Daoy (cell line): ENCODE measurements at regions not wholly inside any gene's neighbourhood (a gene's known extent, or its start where the extent isn't known, plus 50 kb on each side); places are given as distances from the start of the nearest gene placed in this dataset.
A peak's percentile ranks its signal among the peaks of the same experiment; 100 is the strongest.

ENCODE experiments used
- DNase-seq: peaks from one replicate; pipeline ENCODE4 v3.0.0-alpha.2; 2015; ENCODE audit warnings: low read depth

- DNase-seq, result peak; percentile 13
These were observed 415.7 kb upstream of the ROBO2 start for GRCh38 chr3:76624164-76624563.

DNA sequence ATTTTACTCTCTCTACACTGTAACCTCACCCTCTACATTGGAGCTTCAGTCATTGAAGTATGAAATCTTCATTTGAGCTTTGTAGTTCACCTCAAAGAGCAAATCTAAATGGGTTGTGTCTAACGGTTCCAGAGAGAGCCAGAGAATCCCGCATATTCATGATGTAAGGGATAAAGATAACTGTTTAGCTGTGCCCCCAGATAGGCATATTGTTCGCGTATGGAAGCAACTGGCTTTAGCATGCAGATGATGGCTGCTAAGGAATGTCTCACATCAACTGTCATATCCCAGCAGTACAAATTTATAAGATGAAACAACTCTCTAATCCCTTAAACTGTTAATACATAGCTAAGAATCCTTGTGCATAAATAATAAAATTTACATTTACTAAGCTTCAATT is 412.7 kb upstream of the ROBO2 start:
- DNase-seq, result no peak

DNA sequence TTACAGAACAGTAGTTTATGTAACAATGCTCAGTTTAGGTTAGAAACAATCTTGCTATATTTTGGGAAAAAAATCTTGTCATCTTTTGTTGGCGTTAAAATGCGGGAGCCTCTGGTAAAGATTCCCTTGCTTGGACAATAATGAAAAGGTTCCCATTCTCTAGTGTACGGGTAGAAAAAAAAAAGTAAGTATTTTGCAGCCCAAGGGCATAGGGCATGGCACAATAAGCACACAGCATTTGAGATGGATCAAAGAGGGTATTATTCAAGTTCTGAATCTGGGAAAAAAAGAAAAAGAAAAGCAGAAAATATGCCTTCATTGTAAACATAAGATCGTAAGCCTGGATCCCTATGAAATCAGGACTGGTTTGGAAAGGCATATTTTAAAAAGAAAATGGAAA is 408.6 kb upstream of the ROBO2 start:
- DNase-seq, result no peak

DNA sequence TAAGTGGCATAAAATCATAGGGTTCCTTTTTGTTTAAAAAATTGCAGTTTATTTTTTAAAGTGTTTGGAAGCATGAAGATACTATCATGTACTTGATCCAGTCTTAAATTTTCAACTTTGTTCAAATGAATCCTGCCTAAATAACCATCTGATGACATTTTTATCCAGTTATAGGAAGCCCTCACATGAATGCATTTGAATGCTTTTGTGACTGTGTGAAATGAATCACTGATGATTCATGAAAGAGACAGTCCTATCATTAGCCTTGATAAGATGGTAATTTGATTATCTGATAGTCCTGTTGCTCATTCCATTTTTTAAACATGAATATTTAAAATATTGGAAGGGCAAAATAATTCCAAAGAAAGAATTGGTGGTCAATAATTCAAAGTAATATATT is 401.9 kb upstream of the ROBO2 start:
- DNase-seq, result no peak

- no peak for DNase-seq
These were observed 396.1 kb upstream of the ROBO2 start for GRCh38 chr3:76643623-76644304.

DNA sequence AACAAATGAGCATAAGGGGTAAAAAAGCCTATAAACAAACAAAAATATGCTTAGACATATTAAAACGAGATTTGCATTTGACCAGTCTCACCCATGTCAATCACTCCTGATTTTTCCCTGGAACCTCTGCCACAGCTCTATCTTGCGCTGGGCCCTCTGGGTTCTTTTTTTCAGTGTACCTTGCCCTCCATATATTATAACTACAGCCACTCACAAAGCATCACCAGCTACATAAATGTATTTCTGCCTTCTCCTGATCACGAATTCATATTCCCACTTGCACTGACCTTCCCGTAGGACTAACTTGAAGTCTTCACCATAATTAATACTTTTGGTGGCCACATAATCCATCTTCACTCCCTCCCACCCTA is 395.6 kb upstream of the ROBO2 start:
- DNase-seq, result no peak

DNA sequence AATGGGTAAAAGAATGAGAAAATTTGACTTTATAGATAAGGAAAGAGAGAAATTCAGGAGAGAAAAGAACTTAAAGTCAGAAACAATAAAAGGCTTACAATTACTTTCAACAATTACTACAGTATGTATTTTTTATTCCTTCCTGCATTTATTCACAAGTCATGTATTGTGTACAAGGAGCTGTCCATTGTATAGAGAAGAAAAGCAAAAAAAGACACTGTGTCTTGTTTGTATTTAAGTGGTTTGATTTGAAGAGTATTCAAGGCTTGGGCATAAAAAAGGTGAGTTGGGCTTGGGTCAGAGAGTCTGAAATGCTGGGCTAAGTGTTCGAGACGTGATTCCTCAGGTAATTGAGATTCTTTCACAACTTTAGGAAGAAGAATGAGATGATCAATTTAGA is 394.2 kb upstream of the ROBO2 start:
- DNase-seq, result no peak

GRCh38 chr3:76646921-76647562 is 392.9 kb upstream of the ROBO2 start:
- peak; percentile 49 for DNase-seq

- DNase-seq, result no peak
These were observed 388.1 kb upstream of the ROBO2 start for GRCh38 chr3:76651784-76652183.

GRCh38 chr3:76652524-76652923 is 387.4 kb upstream of the ROBO2 start:
- no peak for DNase-seq

- no peak for DNase-seq
These were observed 386.2 kb upstream of the ROBO2 start for GRCh38 chr3:76653640-76654251.

GRCh38 chr3:76656531-76657070 is 383.3 kb upstream of the ROBO2 start:
- DNase-seq, result peak; percentile 3

GRCh38 chr3:76657909-76658308 is 382.0 kb upstream of the ROBO2 start:
- DNase-seq, result no peak

DNA sequence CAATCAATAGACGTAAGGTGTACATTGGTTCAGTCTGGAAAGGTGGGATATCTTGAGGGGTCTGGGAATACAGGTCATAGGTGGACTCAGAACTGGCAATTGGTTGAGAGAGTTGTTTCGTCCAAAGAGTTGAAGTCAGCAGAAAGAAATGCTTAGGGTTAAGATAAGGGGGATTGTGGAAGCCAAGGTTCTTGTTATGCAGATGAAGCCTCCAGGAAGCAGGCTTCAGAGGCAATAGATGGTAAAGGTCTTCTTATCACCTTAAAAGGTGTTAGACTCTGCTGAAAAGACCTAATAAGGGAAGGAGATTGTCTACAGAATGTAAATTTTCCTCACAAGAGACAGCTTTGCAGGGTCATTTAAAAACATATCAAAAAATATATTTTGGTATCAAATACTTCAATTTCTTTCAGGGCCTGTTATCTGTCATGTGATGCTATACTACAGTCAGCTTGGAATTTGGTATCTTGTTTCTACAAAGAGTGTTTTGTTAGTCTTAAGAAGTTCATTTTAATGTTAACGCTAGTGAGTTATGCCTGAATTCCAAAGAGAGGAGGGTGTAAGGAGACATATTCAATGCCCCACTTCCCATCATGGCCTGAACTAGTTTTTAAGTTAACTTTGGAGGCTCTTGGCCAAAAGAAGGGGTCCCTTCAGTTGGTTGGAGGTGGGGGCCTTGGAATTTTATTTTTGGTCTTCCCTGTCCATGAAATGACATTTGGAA is 378.2 kb upstream of the ROBO2 start:
- DNase-seq, result no peak

DNA sequence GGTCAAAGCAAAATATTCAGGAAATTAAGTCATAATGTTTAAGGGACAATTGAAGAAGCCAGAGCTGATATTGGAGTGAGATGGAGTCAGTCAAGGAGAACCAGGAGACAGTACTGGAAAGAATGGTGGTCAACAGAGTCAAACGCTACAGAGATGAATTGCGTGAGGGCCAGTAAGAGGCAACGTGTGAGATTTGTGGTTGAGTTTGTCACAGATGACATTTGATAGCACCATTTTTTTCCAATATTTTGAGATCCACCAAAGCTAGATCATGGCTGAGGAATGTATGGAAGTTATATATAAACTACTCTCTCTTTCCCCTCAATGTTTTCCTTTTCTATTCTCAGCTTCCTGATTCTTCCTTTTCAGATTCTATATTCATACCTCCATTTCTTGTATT is 375.1 kb upstream of the ROBO2 start:
- no peak for DNase-seq

- no peak for DNase-seq
These were observed 371.2 kb upstream of the ROBO2 start for GRCh38 chr3:76668653-76669052.

- no peak for DNase-seq
These were observed 370.6 kb upstream of the ROBO2 start for GRCh38 chr3:76669322-76669721.

GRCh38 chr3:76673171-76673570 is 366.7 kb upstream of the ROBO2 start:
- no peak for DNase-seq

DNA sequence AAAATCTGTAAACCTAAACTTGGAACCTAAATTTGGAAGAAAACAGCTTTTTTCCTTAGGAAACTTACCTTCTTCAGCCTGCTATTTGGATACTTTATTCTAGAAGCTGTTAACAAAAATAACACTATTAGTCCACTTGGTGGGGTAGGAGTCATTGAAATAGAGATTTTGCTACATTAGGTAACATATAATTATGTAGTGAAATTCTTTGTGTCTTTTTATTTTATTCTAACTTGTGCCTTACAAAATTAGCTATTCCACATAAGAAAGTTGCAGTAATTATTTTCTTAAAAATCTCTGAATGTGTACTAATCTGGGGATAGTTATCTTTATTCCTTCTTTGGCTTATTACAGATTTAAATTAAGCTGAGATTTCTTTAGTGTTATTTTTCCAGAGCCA is 360.4 kb upstream of the ROBO2 start:
- no peak for DNase-seq

- no peak for DNase-seq
These were observed 356.6 kb upstream of the ROBO2 start for GRCh38 chr3:76683256-76683655.

- DNase-seq, result no peak
These were observed 355.0 kb upstream of the ROBO2 start for GRCh38 chr3:76684946-76685345.

- DNase-seq, result peak; percentile 13
These were observed 354.0 kb upstream of the ROBO2 start for GRCh38 chr3:76685858-76686257.

DNA sequence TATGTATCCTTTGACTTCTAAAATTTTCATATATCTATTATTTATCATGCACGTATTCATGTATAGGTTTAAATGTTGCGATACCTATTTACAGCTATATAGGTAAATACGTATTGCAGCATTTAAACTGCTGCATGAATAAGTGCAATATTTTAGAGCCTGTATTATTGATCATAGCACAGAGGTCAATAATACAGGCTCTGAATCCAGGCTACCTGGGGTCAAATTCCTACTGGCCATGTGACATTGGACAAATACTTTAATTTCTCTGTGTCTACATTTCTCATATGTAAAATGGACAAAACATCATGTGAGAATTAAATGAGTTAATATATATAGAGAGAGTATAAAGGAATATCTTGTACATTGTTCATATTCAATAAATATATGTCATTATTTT is 352.9 kb upstream of the ROBO2 start:
- no peak for DNase-seq
